Progenitor cell of endocrine pancreas (in vitro differentiated cells): ENCODE measurements at regions not wholly inside any gene's neighbourhood (a gene's known extent, or its start where the extent isn't known, plus 50 kb on each side); places are given as distances from the start of the nearest gene placed in this dataset.

Experiments
- DNase-seq: peaks from one replicate; pipeline ENCODE4 v3.0.0; 2021; ENCODE audit warnings: low spot score; ENCODE audit not compliant: unreplicated experiment
- H3K27ac Mint-ChIP-seq: 2 replicates; pipeline ENCODE4 v1.8.0; 2021; ENCODE audit warnings: mild to moderate bottlenecking, moderate library complexity, mixed read lengths
- H3K27me3 Mint-ChIP-seq: 2 replicates; pipeline ENCODE4 v1.8.0; 2021; ENCODE audit warnings: mixed read lengths
- H3K36me3 Mint-ChIP-seq: 2 replicates; pipeline ENCODE4 v1.8.0; 2022; ENCODE audit warnings: mixed read lengths; ENCODE audit not compliant: insufficient read depth
- H3K4me1 Mint-ChIP-seq: 2 replicates; pipeline ENCODE4 v1.8.0; 2021; ENCODE audit warnings: low read depth, mixed read lengths
- H3K4me3 Mint-ChIP-seq: 2 replicates; pipeline ENCODE4 v1.8.0; 2021; ENCODE audit warnings: low read depth, mild to moderate bottlenecking, moderate library complexity, mixed read lengths
- H3K9me3 Mint-ChIP-seq: 2 replicates; pipeline ENCODE4 v1.8.0; 2021; ENCODE audit warnings: low read depth, mixed read lengths
- CTCF ChIP-seq: fragments of 200-600 bp; sonication (generic); IDR thresholded peaks from one replicate; pipeline ENCODE4 v1.5.0; 2021; ENCODE audit warnings: antibody characterized with exemption, mild to moderate bottlenecking; ENCODE audit not compliant: unreplicated experiment

- Mint-ChIP-seq H3K27ac (peak overlapping the region; percentile 67), H3K4me1 (peaks cover 23% of the 10 kb centered on the region)
Measured at GRCh38 chr11:95363708-95364107, 132.7 kb upstream of the SESN3 start.

GRCh38 chr11:95363164-95363563, 132.2 kb upstream of the SESN3 start:
- H3K4me1 Mint-ChIP-seq, result peaks cover 23% of the 10 kb centered on the region
- H3K27ac Mint-ChIP-seq, result no peak overlapping the region
- no peak for TF ChIP-seq CTCF
- no peaks in the 10 kb centered on the region for H3K27me3 Mint-ChIP-seq
- H3K4me3 Mint-ChIP-seq, result no peak overlapping the region
- no peaks in the 10 kb centered on the region for H3K36me3 Mint-ChIP-seq
- no peak for DNase-seq
- no peaks in the 10 kb centered on the region for H3K9me3 Mint-ChIP-seq

More at GRCh38 chr11:95363708-95364107, 132.7 kb upstream of the SESN3 start:
- DNase-seq, result no peak
- peak; percentile 9 for TF ChIP-seq CTCF
- no peaks in the 10 kb centered on the region for H3K36me3 Mint-ChIP-seq
- H3K9me3 Mint-ChIP-seq, result no peaks in the 10 kb centered on the region
- no peak overlapping the region for H3K4me3 Mint-ChIP-seq
- no peaks in the 10 kb centered on the region for H3K27me3 Mint-ChIP-seq

GRCh38 chr11:95361180-95361579, 130.2 kb upstream of the SESN3 start:
- no peak overlapping the region for H3K27ac Mint-ChIP-seq
- H3K27me3 Mint-ChIP-seq, result no peaks in the 10 kb centered on the region
- H3K4me1 Mint-ChIP-seq, result peaks cover 23% of the 10 kb centered on the region
- no peaks in the 10 kb centered on the region for H3K9me3 Mint-ChIP-seq
- TF ChIP-seq CTCF, result no peak
- no peak overlapping the region for H3K4me3 Mint-ChIP-seq
- H3K36me3 Mint-ChIP-seq, result no peaks in the 10 kb centered on the region
- no peak for DNase-seq

- no peak for DNase-seq
- H3K36me3 Mint-ChIP-seq, result no peaks in the 10 kb centered on the region
- no peak for TF ChIP-seq CTCF
- no peak overlapping the region for H3K4me3 Mint-ChIP-seq
- H3K4me1 Mint-ChIP-seq, result peaks cover 20% of the 10 kb centered on the region
- no peaks in the 10 kb centered on the region for H3K27me3 Mint-ChIP-seq
- H3K27ac Mint-ChIP-seq, result no peak overlapping the region
- no peaks in the 10 kb centered on the region for H3K9me3 Mint-ChIP-seq
Measured at GRCh38 chr11:95360377-95361075, 129.5 kb upstream of the SESN3 start.

GRCh38 chr11:95359756-95360155, 128.8 kb upstream of the SESN3 start:
- H3K27ac Mint-ChIP-seq, result peak overlapping the region; percentile 48
- no peak overlapping the region for H3K4me3 Mint-ChIP-seq
- no peaks in the 10 kb centered on the region for H3K36me3 Mint-ChIP-seq
- TF ChIP-seq CTCF, result no peak
- H3K9me3 Mint-ChIP-seq, result no peaks in the 10 kb centered on the region
- H3K4me1 Mint-ChIP-seq, result peaks cover 16% of the 10 kb centered on the region
- H3K27me3 Mint-ChIP-seq, result no peaks in the 10 kb centered on the region
- DNase-seq, result no peak
